Activated CD8-positive, alpha-beta memory T cell treated with anti-CD3 and anti-CD28 coated beads, Interleukin-2, amount 50 U/mL, for 24 hours (primary cell): ENCODE measurements at regions not wholly inside any gene's neighbourhood (a gene's known extent, or its start where the extent isn't known, plus 50 kb on each side); places are given as distances from the start of the nearest gene placed in this dataset.

Experiments used
- DNase-seq: peaks from one replicate; pipeline ENCODE4 v3.0.0-alpha.2; 2020; ENCODE audit errors: extremely low read depth

GRCh38 chr1:199313444-199313843 is 674.6 kb downstream of the PTPRC start:
- DNase-seq: no peak

- DNase-seq: no peak
Observed at GRCh38 chr1:199319341-199319740, 680.5 kb downstream of the PTPRC start.

GRCh38 chr1:199322278-199322677 is 683.4 kb downstream of the PTPRC start:
- no peak for DNase-seq

GRCh38 chr1:199333180-199333579 is 694.3 kb upstream of the NR5A2 start:
- DNase-seq: no peak

GRCh38 chr1:199335496-199335895 is 692.0 kb upstream of the NR5A2 start:
- DNase-seq: no peak

GRCh38 chr1:199336745-199337640 is 690.5 kb upstream of the NR5A2 start:
- DNase-seq: no peak

GRCh38 chr1:199338760-199339159 is 688.8 kb upstream of the NR5A2 start:
- DNase-seq: no peak

- DNase-seq: no peak
Observed at GRCh38 chr1:199352351-199352750, 675.2 kb upstream of the NR5A2 start.

GRCh38 chr1:199353906-199354305 is 673.6 kb upstream of the NR5A2 start:
- DNase-seq: no peak

GRCh38 chr1:199356561-199356960 is 670.9 kb upstream of the NR5A2 start:
- DNase-seq: no peak

- no peak for DNase-seq
Observed at GRCh38 chr1:199357599-199357998, 669.9 kb upstream of the NR5A2 start.

- DNase-seq: no peak
Observed at GRCh38 chr1:199362996-199363395, 664.5 kb upstream of the NR5A2 start.

GRCh38 chr1:199373139-199373538 is 654.4 kb upstream of the NR5A2 start:
- DNase-seq: no peak

- DNase-seq: no peak
Observed at GRCh38 chr1:199377211-199377610, 650.3 kb upstream of the NR5A2 start.

GRCh38 chr1:199383793-199384192 is 643.7 kb upstream of the NR5A2 start:
- no peak for DNase-seq

GRCh38 chr1:199394856-199395255 is 632.7 kb upstream of the NR5A2 start:
- no peak for DNase-seq

- DNase-seq: no peak
Observed at GRCh38 chr1:199396456-199396855, 631.1 kb upstream of the NR5A2 start.

GRCh38 chr1:199399996-199400724 is 627.4 kb upstream of the NR5A2 start:
- no peak for DNase-seq

GRCh38 chr1:199403531-199404116 is 623.9 kb upstream of the NR5A2 start:
- DNase-seq: no peak

GRCh38 chr1:199404191-199404590 is 623.3 kb upstream of the NR5A2 start:
- no peak for DNase-seq

- no peak for DNase-seq
Observed at GRCh38 chr1:199404976-199405375, 622.5 kb upstream of the NR5A2 start.

- no peak for DNase-seq
Observed at GRCh38 chr1:199405634-199406196, 621.8 kb upstream of the NR5A2 start.
